GM12865 (cell line): ENCODE measurements at regions not wholly inside any gene's neighbourhood (a gene's known extent, or its start where the extent isn't known, plus 50 kb on each side); places are given as distances from the start of the nearest gene placed in this dataset.

ENCODE experiments used
- DNase-seq: peaks from one replicate; pipeline ENCODE4 v3.0.0; 2010; ENCODE audit warnings: low read depth
- H3K4me3 ChIP-seq: 2 replicates; pipeline ENCODE4 v1.5.1; 2011; ENCODE audit warnings: mild to moderate bottlenecking, low read depth, low read length, control low read depth
- CTCF ChIP-seq: IDR thresholded peaks from 2 replicates; pipeline ENCODE4 v1.5.1; 2011; ENCODE audit warnings: low read length, control low read depth, low read depth, inconsistent platforms; ENCODE audit not compliant: insufficient read depth; ENCODE audit errors: missing control alignments

DNA sequence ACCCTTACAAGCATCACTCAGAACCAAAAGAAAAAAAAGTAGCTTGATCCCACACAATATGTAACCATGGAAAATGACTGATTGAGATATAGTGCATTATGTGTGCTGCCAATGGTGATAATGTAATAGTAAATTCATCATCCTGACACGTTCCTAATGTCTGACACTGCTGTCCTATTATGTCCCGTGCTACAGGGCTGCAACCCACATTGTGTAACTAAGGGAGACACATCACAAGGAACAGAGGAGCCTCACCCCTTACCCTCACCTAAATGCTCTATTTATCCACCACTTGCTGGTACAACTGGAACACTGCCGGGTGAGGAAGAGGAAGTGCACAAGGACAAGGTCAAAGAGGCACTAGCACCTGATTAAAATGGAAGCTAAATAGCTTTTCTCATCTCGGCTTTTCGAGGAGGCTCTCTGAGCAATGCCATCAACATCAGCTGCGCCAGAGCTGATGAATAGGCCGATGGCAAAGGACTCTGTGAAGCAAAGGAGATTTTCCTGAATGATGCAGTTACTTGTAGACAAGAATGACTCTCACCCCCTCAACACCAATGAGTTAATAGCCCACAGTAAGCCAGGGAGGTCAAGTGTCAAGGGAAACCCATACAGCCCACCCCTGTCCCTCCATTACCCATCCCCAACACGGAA lies 181.6 kb downstream of the HNRNPD start:
- no peak for TF ChIP-seq CTCF
- DNase-seq, result no peak
- no peak overlapping the region for H3K4me3 ChIP-seq

DNA sequence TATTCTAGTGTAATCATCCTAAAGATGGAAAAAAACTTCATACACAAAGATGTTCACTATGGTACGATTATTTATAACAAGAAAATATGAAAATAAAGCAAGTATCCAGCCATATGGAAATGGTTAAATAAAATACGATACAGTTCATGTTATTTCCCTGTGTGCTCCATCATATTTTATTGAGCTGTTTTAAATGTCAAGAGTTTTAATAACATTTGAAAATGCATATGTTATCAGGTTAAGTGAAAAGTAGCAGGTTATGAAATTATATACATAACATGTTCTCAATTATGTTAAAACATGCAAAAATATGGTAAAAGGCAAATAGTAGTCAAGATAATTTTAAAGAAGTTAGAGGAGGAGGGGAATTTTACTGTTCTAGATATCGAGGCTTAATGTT lies 192.0 kb downstream of the HNRNPD start:
- no peak overlapping the region for H3K4me3 ChIP-seq
- DNase-seq, result no peak
- no peak for TF ChIP-seq CTCF

- TF ChIP-seq CTCF, result no peak
- DNase-seq, result no peak
- no peak overlapping the region for H3K4me3 ChIP-seq
These were observed 201.6 kb downstream of the HNRNPD start for GRCh38 chr4:82172186-82172585.

DNA sequence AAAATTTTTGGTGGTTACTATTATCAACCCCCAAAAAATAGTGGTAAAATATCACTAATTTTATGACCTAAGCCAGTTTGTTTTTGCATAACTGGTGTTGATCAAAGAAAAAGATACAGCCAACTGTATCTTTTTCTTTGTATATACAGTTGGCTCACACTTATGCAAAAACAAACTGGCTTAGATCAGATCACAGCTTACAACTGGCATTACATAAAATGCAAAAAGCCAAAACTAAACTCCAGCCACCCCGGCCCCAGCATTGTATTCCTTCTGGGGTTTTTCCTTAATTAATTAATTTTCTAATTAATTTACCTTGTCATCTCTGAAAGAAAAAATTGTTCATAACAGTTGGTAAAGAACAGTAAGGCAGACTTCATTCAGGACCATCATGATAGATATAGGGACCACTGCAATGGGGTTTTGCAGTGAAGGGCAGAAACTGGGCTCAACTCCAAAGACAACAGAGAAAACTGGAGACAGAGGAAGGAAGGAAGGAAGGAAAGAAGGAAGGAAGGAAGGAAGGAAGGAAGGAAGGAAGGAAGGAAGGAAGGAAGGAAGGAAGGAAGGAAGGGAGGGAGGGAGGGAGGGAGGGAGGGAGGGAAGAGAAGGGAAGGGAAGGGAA lies 202.1 kb downstream of the HNRNPD start:
- H3K4me3 ChIP-seq, result no peak overlapping the region
- no peak for DNase-seq
- TF ChIP-seq CTCF, result no peak

GRCh38 chr4:82149750-82150149 lies 224.0 kb downstream of the HNRNPD start:
- H3K4me3 ChIP-seq, result no peak overlapping the region
- no peak for TF ChIP-seq CTCF
- no peak for DNase-seq

GRCh38 chr4:82145850-82146249 lies 227.9 kb downstream of the HNRNPD start:
- no peak for TF ChIP-seq CTCF
- no peak for DNase-seq
- no peak overlapping the region for H3K4me3 ChIP-seq

GRCh38 chr4:82140422-82140821 lies 233.4 kb downstream of the HNRNPD start:
- H3K4me3 ChIP-seq, result no peak overlapping the region
- no peak for DNase-seq
- no peak for TF ChIP-seq CTCF
